ENCODE measurements at regions not wholly inside any gene's neighbourhood (a gene's known extent, or its start where the extent isn't known, plus 50 kb on each side); places are given as distances from the start of the nearest gene placed in this dataset.

- in situ Hi-C loops (cut with MboI; ENCODE audit: low sequenced_read_pairs in 4 of 4): no loop called here
Observed at GRCh38 chr1:221989741-221990140, 247.9 kb upstream of the DUSP10 start.

GRCh38 chr1:221988829-221989228 lies 246.9 kb upstream of the DUSP10 start:
- Histone ChIP-seq H3K27ac (no peak overlapping the region), H3K4me3 (no peak overlapping the region), H3K9me3 (no peaks in the 10 kb centered on the region), H3K4me1 (no peaks in the 10 kb centered on the region), H3K27me3 (no peaks in the 10 kb centered on the region), H3K36me3 (no peaks in the 10 kb centered on the region)
- TF ChIP-seq, protein P1, sequence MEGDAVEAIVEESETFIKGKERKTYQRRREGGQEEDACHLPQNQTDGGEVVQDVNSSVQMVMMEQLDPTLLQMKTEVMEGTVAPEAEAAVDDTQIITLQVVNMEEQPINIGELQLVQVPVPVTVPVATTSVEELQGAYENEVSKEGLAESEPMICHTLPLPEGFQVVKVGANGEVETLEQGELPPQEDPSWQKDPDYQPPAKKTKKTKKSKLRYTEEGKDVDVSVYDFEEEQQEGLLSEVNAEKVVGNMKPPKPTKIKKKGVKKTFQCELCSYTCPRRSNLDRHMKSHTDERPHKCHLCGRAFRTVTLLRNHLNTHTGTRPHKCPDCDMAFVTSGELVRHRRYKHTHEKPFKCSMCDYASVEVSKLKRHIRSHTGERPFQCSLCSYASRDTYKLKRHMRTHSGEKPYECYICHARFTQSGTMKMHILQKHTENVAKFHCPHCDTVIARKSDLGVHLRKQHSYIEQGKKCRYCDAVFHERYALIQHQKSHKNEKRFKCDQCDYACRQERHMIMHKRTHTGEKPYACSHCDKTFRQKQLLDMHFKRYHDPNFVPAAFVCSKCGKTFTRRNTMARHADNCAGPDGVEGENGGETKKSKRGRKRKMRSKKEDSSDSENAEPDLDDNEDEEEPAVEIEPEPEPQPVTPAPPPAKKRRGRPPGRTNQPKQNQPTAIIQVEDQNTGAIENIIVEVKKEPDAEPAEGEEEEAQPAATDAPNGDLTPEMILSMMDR (IDR thresholded peaks at IDR 0.05 in 4 of 5, conservative IDR thresholded peaks at IDR 0.05 in 1 of 5): no peak
- TF ChIP-seq POLR2A (IDR thresholded peaks at IDR 0.05): no peak
- ATAC-seq: no peak
- intact Hi-C loops (cut with DNase I; ENCODE audit: low total_unique reads) (no loop called here), in situ Hi-C loops (cut with MboI; ENCODE audit: low sequenced_read_pairs in 4 of 4) (no loop called here)
- DNase-seq: no peak

More at GRCh38 chr1:221989741-221990140, 247.9 kb upstream of the DUSP10 start:
- Histone ChIP-seq H3K27ac (no peak overlapping the region), H3K27me3 (no peaks in the 10 kb centered on the region), H3K9me3 (no peaks in the 10 kb centered on the region), H3K4me1 (no peaks in the 10 kb centered on the region), H3K36me3 (no peaks in the 10 kb centered on the region), H3K4me3 (no peak overlapping the region)
- DNase-seq (no peak), ATAC-seq (no peak)
- intact Hi-C loops (cut with DNase I; ENCODE audit: low total_unique reads): no loop called here
- TF ChIP-seq, protein P1 (IDR thresholded peaks at IDR 0.05 in 4 of 5, conservative IDR thresholded peaks at IDR 0.05 in 1 of 5): no peak
- TF ChIP-seq POLR2A (IDR thresholded peaks at IDR 0.05): no peak

- no peak overlapping the region for H3K27ac ChIP-seq
- no peak overlapping the region for H3K4me3 ChIP-seq
- TF ChIP-seq, protein P1 (IDR thresholded peaks at IDR 0.05 in 4 of 5, conservative IDR thresholded peaks at IDR 0.05 in 1 of 5): no peak
- TF ChIP-seq POLR2A (IDR thresholded peaks at IDR 0.05): no peak
- DNase-seq (no peak), ATAC-seq (peak in 1 of 2 donors; percentile 53)
- H3K4me1 ChIP-seq: no peaks in the 10 kb centered on the region
- intact Hi-C loops (cut with DNase I; ENCODE audit: low total_unique reads) (no loop called here), in situ Hi-C loops (cut with MboI; ENCODE audit: low sequenced_read_pairs in 4 of 4) (no loop called here)
- no peaks in the 10 kb centered on the region for H3K27me3 ChIP-seq
- H3K36me3 ChIP-seq: no peaks in the 10 kb centered on the region
- no peaks in the 10 kb centered on the region for H3K9me3 ChIP-seq
Observed at GRCh38 chr1:221987860-221988520, 246.1 kb upstream of the DUSP10 start.

GRCh38 chr1:221983444-221983843 lies 241.6 kb upstream of the DUSP10 start:
- H3K36me3 ChIP-seq: no peaks in the 10 kb centered on the region
- in situ Hi-C loops (cut with MboI; ENCODE audit: low sequenced_read_pairs in 4 of 4): no loop called here
- no peaks in the 10 kb centered on the region for H3K4me1 ChIP-seq
- DNase-seq (no peak), ATAC-seq (no peak)
- TF ChIP-seq, protein P1 (IDR thresholded peaks at IDR 0.05 in 4 of 5, conservative IDR thresholded peaks at IDR 0.05 in 1 of 5): no peak
- H3K4me3 ChIP-seq: no peak overlapping the region
- no peaks in the 10 kb centered on the region for H3K9me3 ChIP-seq
- no peaks in the 10 kb centered on the region for H3K27me3 ChIP-seq
- intact Hi-C loops (cut with DNase I; ENCODE audit: low total_unique reads): no loop called here
- H3K27ac ChIP-seq: no peak overlapping the region

DNA sequence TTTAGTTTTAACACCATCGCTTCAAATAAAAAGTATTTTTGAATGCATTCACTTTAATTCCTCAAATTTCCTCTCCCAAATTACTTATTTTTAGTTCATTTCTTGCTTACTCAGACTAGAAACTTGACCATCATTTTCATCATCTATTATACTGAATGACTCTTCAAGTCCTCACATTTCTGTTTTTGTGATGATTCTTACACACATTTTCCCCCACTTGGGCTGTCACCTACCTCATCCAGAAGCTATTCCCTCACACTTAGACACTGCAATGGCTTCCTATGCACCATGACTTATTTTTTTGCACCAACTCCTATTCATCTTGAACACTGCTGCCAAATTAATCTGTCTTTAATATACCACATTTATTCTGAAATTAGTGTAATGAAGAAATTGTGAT lies 239.6 kb upstream of the DUSP10 start:
- Histone ChIP-seq H3K36me3 (no peaks in the 10 kb centered on the region), H3K4me3 (no peak overlapping the region), H3K9me3 (no peaks in the 10 kb centered on the region), H3K27me3 (no peaks in the 10 kb centered on the region), H3K27ac (no peak overlapping the region), H3K4me1 (no peaks in the 10 kb centered on the region)
- ATAC-seq (no peak), DNase-seq (no peak)
- intact Hi-C loops (cut with DNase I; ENCODE audit: low total_unique reads) (no loop called here), in situ Hi-C loops (cut with MboI; ENCODE audit: low sequenced_read_pairs in 4 of 4) (no loop called here)
- TF ChIP-seq POLR2A (IDR thresholded peaks at IDR 0.05): no peak
- TF ChIP-seq, protein P1 (IDR thresholded peaks at IDR 0.05 in 4 of 5, conservative IDR thresholded peaks at IDR 0.05 in 1 of 5): no peak
